Adrenal gland (tissue), 5 donors: ENCODE measurements at regions not wholly inside any gene's neighbourhood (a gene's known extent, or its start where the extent isn't known, plus 50 kb on each side); places are given as distances from the start of the nearest gene placed in this dataset.

Experiments used
- POLR2A ChIP-seq, 2 donors: fragments of 450-650 bp; IDR thresholded peaks; one replicate each; pipeline ENCODE4 v1.6.1; 2017; ENCODE audit warnings: antibody characterized with exemption in 2 of 2, mild to moderate bottlenecking in 2 of 2, moderate library complexity in 1 of 2
- TF ChIP-seq, protein P1 (sequence below), 6 experiments: fragments of 450-650 bp in 4 of 6; fragments of 200-600 bp in 2 of 6; sonication (generic) in 1 of 6; IDR thresholded peaks; 1 replicate in 5 of 6; 2 replicates in 1 of 6; pipeline versions ENCODE4 v1.5.1 to v1.8.0; 2016 to 2021; ENCODE audit warnings: antibody characterized with exemption in 6 of 6, mild to moderate bottlenecking in 2 of 6, moderate library complexity in 1 of 6
- donor health status: DM: no; HTN: no; CAD: no.

DNA sequence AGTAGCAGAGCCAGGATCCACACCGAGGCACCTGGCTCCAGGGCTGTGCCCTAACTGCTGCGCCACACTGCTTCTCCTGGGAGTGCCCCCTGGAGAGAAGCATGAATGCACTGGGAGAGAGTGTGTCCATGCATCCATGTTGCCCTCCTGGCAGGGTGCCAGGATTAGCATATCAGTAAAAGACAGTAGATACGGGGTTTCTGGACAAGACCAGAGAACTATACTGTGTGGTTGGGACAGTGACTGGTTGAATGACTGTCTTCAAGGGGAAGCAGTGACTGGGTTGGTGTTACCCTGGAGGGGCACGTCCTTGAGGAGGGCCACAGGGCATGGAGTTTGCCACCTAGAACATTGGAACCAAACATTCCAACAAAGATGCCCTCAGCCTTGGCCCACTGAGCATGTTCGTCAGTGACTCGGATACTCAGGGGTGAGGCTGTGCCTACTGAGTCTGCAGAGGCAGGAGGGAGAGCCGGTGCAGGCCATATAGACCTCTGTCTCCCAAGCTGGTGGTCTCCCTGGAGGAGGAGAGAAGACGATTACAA is 288.8 kb downstream of the CDC5L start:
- TF ChIP-seq POLR2A (IDR thresholded peaks at IDR 0.05) = no peak
- TF ChIP-seq, protein P1, sequence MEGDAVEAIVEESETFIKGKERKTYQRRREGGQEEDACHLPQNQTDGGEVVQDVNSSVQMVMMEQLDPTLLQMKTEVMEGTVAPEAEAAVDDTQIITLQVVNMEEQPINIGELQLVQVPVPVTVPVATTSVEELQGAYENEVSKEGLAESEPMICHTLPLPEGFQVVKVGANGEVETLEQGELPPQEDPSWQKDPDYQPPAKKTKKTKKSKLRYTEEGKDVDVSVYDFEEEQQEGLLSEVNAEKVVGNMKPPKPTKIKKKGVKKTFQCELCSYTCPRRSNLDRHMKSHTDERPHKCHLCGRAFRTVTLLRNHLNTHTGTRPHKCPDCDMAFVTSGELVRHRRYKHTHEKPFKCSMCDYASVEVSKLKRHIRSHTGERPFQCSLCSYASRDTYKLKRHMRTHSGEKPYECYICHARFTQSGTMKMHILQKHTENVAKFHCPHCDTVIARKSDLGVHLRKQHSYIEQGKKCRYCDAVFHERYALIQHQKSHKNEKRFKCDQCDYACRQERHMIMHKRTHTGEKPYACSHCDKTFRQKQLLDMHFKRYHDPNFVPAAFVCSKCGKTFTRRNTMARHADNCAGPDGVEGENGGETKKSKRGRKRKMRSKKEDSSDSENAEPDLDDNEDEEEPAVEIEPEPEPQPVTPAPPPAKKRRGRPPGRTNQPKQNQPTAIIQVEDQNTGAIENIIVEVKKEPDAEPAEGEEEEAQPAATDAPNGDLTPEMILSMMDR (IDR thresholded peaks at IDR 0.05) = no peak
